ENCODE measurements at regions not wholly inside any gene's neighbourhood (a gene's known extent, or its start where the extent isn't known, plus 50 kb on each side); places are given as distances from the start of the nearest gene placed in this dataset.

DNA sequence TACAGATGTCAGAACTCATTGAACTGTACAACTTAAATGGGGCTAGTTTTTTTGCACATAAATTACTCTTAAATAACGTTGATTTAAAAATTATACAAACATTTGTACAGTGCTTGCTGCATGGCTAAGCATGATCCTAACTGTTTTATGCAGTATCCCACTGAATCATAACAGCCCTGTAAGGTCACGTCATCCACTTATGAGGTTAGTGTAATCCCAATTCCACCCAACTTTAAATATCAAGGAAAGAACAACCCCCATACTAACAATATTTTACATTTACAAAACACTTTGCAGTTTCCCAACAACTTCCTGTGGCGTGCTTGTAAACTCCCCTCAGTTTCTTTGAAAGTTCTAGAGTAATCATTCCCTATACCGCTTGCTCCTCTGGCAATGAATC is 190.1 kb upstream of the SALL1 start:
- no peak for DNase-seq

DNA sequence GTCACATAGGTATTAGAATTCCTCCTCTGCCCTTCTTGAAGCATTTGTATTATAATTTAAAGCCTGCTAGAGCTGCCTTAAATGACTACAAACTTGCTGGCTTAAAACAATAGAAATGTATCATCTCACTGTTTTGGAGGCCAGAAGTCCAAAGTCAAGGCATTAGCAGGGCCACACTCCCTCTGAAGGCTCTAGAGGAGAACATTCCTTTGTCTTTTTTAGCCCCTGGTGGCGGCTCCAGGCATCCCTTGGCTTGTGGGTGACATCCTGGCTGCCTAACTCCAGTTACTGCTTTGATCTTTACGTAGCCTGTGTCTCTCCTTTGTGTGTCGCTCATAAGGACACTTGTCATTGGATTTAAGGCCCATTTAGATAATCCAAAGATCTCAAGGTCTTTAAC is 186.6 kb upstream of the SALL1 start:
- DNase-seq = no peak

DNA sequence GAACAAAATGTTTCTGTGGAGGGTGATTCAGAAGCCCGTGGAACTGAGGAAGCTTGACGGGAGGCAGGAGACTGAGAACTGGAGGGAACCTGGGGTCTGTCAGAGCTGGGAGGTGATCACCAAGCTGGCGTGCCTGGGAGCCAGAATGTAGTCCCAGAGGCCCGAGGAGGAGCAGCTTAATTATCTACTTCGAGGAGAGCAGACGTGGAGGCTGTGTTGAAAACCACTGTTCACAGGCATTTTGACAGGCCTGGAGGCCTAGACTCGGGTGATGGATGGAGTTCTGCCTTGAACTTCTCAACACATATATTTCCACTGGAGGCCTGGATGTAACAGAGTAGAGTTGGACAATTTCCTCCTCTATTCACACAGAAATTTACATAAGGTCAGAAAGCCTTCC is 177.7 kb upstream of the SALL1 start:
- no peak for DNase-seq

DNA sequence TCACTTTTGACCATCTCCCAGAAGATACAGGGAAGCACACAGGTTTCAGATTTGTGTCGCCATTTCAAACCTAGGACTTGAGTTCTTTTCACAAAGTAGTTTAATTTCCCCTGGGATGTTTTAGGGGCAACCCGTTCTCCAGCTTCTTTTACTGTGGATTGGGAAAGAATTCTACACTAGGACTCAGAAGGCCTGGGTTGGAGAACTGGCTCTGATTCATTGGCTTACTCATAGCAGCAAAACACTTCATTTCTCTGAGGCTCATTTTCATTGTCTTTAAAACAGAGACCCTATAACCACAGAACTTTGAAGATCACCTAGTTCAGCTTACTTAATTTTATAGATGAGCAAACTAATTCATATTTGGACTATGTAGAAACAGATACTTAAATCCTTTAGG is 175.9 kb upstream of the SALL1 start:
- DNase-seq = no peak

DNA sequence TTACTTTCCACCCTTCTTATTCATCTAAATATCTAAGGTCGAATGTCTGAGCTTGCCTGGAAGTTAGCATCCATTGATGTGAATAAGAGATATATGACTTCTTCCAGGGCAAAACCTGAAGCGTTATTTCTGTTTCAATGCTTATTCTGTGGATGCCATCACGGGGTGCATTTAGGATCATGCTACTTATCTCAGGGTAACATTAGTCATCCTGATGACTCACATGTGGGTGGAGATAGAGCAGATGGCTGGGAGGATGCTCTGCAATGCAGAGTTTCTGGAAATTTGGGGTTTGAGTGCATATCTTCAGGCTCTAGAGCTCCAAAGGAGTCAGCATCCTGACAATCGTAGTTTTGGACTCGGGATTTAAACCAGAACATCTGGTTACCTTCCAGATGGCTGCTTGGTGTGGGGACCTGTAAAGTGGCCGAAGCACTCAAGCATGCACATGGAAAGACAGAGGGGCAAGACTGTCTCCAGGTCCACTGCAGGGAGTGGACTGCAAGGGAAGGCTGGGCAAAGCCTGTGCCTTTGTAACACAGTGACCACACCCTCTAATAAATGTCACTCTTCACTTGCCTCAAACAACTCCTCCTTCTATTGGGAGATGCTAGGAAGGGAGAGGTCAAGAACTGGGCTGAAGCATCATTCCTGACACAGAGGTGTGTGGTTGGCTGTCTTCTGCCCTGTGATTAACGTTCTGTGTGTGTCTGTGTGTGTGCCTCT is 175.2 kb upstream of the SALL1 start:
- DNase-seq = no peak

DNA sequence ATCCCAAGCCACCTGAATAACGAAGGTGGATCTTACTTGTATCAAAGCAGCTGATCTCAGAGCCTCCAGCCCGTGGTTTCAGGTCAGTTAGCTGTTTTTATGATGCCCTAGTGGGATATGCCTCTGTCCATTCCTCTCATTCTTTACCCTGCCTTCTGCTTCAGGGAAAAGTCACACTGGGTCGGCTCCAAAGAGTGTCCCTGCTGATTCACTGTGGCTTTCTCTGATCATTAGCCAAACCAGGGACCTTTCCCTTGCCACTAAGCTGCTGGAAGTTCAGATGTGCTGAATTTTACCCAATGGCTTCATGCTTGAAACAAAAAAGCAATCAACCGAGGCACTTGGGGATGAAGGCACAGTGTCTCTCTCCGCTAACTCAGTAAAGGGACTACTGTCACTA is 170.2 kb upstream of the SALL1 start:
- DNase-seq = no peak

DNA sequence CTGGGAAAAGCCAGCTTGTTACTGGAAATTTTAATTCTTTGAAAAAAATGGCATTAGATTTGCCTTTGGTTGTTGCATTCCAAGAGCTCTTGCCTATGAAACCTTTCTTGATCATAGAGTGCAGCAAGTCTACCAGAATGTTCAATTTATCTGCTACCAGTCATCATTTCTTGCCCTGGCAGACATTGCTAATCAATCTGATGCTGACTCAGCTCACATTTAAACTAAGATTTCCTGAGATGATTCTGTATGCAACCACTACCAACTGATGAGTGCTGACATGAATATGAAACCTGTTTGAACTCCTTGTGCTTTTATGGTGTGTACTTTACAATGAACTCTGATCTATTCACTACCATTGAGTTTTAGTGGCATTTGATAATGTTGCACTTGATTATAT is 166.5 kb upstream of the SALL1 start:
- DNase-seq = no peak

DNA sequence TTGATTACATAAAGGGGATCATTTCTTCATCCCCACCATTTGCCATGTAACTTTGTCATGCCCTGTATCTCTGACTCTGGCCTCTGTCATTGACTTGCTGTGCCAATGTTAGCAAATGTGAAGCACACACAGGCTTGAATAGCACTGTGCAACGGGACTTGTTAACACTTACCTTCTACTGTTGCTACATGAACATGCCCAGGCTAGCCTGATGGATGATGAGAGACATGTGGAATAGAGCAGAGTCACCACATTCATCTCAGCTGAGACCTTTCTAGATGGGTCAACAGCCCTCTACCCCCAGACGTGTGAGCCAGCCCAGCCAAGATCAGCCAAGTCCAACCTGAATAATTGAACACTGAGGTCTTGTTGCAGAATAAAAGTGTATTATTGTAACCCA is 162.1 kb upstream of the SALL1 start:
- DNase-seq = no peak

DNA sequence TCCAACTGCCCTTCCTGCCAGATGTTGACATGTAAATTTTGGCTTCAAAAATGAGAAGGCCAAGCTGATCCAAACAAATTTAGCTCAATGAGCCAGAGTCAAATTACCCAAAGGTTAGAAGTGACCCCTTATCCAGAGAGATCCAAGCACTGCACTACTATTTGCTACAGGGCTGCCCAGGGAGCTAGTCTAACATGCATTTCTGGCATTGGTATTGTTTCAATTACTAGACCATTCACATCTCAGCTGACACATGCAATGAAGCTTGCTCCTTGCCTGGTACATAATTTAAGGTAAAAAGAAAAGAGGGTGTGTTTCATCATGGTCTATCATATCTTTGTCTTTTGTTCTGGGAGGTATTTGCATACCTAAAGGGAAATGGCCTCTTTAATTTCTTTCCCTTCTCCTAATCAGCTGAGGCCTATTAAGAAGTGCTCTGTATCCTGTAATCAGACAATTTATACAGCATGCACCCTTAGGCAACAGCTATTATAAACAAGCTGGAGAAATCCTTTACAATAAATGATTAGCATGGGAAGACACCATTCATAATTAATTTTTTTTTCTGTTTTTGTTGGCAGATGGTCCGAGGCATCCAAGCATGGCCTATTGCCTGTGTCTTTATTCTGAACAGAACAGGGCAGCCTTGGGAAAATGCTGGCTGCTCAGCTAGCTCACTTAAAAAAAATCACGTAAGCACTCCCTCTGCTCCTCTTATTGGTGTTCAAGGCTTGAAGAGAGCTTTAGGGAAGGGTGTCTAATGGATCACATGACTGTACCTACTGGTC is 161.5 kb upstream of the SALL1 start:
- DNase-seq = no peak

DNA sequence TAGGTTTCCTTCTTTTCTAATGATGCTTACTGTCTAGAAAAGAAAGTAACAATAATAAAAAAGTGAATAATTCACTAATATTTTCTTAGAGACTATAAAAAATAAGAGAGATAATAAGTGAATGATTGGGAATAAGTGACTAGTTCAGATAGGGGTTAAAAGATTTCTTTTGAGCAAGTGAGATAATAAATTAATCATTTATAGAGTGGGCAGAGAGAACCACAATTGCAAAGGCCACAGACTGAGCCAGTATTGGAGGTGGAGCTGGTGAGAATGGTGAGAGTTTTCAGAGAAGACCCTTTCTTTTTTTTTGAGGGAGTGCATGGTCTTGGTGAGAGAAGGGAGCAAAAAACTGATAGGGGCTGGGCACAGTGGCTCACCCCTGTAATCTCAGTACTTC is 159.1 kb upstream of the SALL1 start:
- no peak for DNase-seq

DNA sequence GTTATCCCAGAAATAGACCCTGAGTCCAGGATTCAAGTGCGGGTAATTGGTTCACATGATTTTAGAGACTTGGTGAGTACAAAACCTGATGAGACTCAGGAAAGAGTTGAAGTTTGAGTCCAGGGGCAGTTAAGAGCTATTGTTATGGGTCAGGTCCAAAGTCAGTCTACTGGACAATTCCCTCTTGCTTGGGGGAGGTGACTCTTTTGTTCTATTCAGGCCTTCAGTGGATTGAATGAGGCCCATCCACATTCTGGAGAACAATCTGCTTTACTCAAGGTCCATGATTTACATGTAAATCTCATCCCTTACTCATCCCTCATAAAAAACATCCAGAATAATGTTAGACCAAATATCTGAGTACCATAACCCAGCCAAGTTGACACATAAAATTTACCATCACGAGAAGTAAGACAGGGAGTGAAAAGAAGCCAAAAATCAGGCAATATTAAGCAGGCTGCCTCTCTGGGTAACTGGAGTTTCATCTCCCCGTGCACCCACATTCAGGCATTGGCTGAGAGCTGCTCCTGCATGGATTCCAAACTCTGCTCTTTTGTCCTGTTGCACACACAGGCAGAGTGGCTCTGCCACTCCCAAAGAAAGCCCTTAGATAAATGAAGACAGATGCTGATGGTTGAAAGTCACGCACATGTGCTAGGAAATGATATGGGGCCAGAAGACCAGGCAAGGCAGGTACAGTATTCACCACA is 156.0 kb upstream of the SALL1 start:
- DNase-seq = no peak

DNA sequence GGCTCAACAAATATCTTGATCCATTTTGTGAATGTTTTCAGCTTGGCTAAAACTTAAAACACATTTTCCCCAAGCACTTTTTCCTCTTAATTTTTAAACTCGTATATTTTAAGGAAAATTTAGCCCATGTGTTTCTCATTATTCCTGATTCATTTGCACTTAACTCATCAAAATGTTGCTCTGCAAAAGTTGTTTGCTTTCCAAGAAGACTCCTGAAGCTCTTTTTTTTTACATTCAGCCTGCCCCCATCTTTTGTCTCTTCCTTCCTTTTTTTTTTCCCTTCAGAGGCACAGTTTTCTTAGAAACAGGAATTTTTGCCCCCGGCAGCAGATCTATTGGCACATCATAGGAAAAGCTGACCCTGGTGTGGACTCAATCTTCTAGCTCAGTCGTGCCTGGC is 155.0 kb upstream of the SALL1 start:
- no peak for DNase-seq

DNA sequence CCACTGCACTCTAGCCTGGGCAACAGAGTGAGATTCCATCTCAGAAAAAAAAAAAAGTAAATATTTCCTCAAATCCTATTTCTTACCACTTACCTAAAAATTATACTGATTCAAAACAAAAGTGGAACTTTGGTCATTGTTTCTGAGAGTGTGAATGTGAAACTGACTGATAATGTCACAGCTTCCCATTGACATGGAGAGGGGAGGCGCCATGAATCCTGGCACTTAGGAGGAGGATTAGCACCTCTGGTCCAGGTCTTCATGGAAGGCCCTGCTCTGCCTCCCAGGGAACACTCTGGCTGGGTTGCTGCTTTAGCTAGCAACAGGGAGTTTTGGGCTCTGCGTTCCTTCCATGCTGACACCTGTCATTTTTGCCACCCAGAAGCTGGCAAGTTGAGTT is 154.3 kb upstream of the SALL1 start:
- no peak for DNase-seq

DNA sequence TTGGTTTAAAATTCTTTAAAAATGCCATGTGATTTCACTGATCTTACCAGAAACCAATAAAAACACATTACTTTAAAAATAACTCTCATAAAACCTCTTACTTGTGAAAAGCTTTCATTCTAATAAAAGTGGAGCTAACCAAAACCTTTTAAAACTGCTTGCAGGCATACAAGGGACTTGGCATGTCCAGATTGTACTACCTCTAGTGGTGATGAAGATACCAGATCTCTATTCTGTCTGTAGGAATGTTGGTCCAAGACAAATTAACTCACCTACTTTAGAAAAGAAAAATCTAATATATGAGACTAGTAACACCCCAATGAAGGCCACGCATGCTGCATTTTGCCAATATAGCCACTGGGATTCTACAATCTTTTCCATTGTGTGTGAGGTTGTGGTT is 151.0 kb upstream of the SALL1 start:
- DNase-seq = no peak

DNA sequence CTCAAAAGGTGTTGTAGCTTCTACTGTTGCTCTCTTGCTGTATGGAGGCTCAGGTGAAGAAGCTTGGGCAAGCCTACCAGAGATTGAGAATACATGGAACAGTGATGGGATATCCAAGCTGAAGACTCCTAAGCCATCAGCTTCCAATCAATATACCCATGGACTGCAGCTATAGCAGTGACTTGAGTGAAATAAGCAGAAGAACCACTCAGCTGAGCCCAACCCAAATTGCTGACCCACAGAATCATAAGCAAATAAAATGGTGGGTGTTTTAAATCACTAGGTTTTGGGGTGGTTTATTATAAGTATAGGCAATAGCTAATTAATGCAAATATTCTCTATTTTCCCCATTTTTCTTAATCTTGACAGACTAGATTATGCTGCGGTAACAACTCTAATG is 147.7 kb upstream of the SALL1 start:
- no peak for DNase-seq

DNA sequence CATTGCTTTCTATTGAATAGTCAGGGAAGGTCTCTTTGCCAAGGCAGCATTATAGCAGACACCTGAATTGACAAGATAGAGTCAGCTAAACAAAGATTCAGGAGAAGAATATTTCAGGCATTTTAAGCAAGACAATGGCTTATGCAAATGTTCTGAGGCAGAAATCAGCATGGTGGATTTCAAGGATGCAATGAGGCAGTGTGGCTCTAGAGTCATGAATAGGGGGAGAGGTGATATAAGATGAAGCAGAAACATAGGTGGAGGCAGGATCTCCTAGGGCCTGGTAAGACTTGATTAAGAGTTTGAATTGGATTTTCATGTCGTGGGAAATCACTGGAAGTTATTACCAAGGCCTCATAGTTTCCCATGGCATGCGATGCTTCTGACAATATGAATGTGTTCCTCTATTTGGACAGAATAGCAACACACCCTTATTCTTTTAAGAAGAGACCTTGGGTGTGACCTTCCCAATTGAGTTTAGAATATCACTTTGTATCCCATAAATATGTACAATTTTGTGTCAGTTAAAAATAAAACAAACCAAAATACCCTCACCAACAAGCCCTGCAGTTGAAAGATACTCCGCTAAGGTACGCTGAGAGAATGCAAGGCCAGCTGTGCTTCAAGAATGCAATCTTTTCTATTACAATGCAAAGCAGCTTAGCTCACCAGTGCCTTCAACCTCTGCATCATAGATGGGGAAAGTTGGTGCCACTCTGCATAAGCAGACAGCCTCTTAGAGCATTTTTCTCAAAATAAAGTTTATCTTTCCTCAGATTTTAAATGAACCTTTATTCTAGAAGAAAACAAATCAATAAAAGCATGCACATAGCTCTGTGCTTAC is 139.6 kb upstream of the SALL1 start:
- no peak for DNase-seq

DNA sequence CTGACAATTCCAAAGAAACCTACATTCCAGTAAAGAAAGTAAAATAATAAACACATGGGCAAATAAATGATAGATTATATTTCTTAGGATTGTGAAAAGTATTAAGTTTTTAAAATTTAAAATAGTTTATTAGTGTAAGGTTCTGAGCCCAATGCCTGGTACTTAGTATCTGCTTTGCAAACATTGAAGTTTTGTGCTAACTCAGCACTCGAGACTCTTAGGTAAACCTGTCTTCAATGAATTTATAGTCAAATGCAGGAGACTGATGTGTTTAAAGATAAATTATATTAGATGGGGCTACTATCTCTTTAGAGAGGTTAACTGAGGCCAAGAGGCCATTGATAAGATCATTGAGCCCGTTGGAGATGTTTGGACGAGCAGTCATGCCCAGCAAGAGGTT is 138.3 kb upstream of the SALL1 start:
- DNase-seq = no peak

DNA sequence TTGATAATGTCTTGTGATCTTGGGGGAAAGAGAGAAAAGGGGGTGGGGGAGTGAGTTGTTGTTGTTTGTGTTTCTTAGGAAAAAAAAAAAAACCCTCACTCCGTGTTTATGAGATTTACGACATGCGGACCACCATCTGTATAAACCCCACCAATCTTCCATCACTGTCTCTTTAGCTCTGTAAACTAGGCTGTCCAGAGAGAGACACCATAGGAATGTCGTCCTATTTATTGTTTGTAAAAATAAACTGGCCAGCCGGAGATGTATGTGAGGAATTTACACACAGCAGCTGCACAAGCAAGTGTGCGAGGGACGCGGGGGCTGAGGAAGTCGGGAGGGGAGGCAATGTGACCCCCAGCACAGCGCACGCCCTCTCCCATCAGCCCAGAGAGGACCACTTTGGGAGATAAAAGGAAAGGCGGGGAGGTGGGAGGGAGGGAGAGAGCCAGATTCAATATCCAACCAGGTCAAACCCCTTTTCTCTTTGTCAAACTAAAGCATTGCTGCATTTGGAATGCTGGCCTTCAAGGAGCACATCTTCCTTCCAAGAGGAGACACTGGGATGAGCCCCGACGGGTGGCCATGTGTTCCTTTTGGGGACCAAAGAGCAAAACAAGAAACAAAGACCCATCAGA is 136.2 kb upstream of the SALL1 start:
- DNase-seq = no peak

DNA sequence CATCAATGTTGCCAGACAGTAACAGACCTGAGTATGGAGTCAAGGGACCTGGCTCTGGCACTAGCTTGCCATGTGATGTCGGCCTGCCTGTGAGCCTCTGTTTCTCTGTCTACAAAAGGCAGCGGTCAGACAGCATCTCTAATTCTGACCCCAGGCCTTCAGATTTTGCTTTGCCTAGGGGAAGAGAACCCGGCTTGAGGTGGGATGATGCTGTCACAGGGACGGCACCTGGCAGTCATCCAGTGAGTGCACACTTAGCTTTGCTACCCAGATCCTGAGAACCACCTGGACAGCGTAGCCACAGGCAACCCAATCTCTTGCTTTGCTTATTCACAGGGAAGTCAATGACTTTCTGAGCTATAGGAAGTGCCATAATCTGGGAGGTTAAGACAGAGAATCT is 135.2 kb upstream of the SALL1 start:
- no peak for DNase-seq

DNA sequence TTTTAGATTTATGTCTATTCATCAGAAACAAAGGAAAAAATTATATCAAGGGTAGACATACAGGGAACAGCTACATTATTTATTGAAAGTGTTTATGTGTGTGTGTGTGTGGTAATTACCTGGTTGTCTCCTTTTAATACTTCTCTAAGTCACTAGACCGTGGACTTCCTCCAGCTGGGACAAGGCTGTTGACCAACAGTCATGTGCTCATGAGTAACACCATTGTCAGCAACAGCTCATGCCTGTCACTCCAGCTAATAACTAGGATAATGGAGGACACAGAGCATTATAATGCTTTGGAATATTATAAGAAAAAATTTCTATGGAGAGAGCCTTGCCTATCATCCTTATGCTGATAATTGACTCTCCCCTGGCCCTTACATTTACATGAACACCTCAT is 125.3 kb upstream of the SALL1 start:
- DNase-seq = no peak

DNA sequence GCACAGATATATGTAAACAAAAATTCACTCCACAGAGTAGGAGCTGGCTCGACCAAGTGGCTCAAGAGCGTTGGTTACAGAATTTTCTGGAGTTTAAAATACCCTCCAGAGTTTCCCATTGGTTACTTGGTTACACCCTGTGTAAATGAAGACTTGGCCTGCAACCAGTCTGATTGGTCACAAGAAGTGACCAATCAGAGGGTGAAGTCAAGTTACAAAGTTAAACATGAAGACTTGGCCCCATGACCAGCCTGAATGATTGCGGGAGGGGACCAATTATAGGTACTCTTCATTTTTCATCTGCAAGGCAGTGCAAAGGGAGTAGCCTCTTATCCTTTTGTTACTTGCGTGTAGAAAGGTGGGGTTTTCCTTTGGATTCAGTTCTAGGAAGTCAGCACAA is 121.3 kb upstream of the SALL1 start:
- no peak for DNase-seq

DNA sequence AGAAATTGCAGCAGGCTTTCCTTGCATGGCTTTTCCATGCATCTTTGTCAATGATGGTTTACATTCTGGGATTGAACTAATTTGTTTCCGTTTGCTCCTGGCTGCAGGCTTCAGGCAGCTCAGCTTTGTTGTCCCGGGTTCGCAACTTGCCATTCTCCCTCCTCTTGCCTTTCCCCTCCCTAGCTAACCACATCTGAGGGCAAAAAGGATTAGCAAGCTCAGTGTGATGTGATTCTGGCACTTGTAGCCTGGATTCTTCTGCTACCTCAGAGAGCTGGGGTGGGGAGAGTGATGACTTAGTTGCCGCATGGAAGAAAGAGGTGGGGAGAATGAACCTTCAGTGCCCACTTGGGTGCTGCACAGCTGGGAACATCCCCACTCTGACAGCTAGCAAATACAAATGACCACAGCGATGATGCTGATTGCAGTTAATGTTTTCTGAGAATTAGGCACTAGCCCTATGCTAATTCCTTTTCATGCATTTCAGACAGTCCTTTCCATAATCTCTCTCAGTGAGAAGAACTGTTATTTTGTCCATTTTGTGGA is 120.2 kb upstream of the SALL1 start:
- DNase-seq = no peak

Data from activated naive CD4-positive, alpha-beta T cell (primary cell).